HG03175 (cell line): ENCODE measurements at regions not wholly inside any gene's neighbourhood (a gene's known extent, or its start where the extent isn't known, plus 50 kb on each side); places are given as distances from the start of the nearest gene placed in this dataset.
"Not testable (repeated sequence)": the region's sequence is repeated elsewhere in the genome, so short reads cannot be mapped to it uniquely, and the experiment has no call there.

Experiments used
- ATAC-seq: cut with Tn5 transposase; IDR thresholded peaks from one replicate; pipeline ENCODE4 v1.9.1; 2021; ENCODE audit warnings: mild to moderate bottlenecking, moderate library complexity; ENCODE audit not compliant: unreplicated experiment

- no peak for ATAC-seq
Measured at GRCh38 chr7:113030489-113030888, 56.1 kb downstream of the GPR85 start.

- no peak for ATAC-seq
Measured at GRCh38 chr7:113026941-113027340, 59.7 kb downstream of the GPR85 start.

- not testable (repeated sequence) for ATAC-seq
Measured at GRCh38 chr7:113017144-113017857, 69.3 kb downstream of the GPR85 start.

- ATAC-seq, result no peak
Measured at GRCh38 chr7:113015034-113015645, 71.5 kb downstream of the GPR85 start.

- no peak for ATAC-seq
Measured at GRCh38 chr7:113013761-113014449, 72.7 kb downstream of the GPR85 start.

DNA sequence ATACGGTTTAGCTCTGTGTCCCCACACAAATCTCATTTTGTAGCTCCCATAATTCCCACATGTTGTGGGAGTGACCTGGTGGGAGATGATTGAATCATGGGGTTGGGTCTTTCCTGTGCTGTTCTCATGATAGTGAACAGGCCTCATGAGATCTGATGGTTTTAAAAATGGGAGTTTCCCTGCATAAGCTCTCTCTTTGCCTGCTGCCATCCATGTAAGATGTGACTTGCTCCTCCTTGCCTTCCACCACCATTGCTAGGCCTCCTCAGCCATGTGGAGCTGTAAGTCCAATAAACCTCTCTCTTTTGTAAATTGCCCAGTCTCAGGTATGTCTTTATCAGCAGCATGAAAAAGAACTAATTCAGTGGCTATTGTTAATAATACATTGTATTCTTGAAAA lies 73.8 kb downstream of the GPR85 start:
- ATAC-seq, result not testable (repeated sequence)

GRCh38 chr7:113010377-113010776 lies 76.2 kb downstream of the GPR85 start:
- ATAC-seq, result no peak

DNA sequence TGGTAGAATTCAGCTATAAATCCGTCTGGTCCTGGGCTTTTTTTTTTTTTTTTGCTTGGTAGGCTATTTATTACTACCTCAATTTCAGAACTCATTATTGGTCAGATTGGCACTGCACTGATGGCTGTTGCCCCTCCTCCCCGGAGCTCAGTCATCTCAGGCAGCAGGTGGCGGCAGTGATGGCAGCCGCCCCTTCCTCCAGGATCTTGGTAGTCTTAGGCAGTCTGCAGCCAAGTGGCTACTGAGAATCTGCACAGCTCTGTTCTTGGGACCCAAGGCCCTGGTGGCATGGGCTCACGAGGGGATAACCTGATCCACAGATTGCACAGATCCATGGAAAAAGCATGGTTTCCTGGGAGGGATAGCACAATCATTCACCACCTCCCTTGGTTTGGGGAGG lies 77.9 kb downstream of the GPR85 start:
- no peak for ATAC-seq

DNA sequence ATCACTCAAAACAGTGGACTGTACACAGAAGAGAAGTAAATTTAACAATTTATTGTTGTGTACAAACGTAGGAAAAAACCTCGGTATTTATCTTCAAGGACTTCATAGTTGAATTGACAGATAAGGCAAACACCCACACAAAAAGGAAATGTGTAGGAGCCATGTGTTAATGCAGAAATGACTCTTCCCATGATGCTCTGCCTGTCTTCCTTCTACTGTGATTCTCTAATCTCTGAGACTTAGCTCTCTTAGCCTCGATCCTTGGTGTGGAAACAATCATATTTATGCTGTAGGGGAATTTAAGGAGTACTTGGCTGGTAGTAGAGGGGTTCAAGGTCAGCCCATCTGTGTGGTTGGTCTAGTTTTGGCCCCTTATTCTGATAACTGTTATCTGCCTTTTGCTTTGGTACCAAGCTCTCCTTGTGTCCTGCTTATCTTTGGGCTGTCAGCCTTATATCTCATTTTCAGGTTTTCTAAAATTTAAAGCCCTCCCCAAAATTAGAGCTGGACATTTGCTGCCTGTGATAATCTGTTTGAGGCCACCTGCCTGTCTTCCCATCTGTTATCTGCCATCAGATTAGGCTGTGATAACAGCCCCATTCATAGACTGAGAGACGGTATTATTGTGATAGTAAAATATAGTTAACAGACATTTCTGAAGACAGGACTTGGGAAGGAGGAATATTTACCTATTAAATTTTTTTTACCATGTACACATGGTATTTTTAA lies 81.7 kb downstream of the GPR85 start:
- no peak for ATAC-seq

GRCh38 chr7:113000316-113001020 lies 86.2 kb downstream of the GPR85 start:
- peak; percentile 90 for ATAC-seq

DNA sequence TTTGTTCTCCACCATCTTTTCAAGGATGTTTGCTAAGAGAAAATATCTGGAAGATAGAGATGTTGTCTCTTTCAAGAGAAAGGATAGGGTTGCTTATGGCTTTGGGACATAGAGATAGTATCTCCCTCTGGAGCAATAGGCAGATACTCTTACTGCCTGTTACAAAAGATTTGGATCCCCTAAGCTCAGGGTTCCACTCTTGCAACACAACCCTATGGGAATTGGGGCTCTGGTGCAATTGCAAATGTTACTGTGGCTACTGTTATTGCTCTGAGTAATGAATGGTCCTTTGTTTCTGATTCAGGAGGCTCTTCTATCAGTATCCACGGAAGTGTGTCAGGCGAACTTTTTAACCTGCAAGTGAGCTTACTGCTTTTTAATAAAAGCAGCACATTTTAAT lies 88.8 kb downstream of the GPR85 start:
- ATAC-seq, result no peak

DNA sequence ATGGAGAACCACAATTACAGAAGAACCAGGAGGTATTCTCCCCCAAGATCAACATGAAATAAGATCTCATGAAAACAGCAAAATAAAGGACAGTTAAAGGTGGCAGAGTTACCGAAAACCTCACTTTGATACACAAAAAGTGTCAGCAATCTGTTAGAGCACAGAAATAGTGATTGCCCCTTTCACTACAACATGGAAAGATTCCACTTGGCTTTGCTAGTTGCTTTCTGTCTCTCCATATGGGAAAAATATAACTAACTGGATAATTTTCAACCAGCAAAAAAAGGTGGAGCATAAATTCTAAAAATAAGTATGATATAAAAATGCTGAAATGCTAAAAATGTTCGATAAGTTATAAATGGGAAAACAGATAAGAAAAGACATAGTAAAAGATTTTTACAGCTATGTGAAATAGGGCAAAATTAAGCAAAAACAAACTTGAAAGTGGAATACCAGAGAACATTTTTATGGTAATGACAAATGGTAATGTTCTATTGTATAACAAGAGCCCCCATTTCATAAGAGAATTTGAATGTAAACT lies 90.2 kb downstream of the GPR85 start:
- ATAC-seq, result no peak

DNA sequence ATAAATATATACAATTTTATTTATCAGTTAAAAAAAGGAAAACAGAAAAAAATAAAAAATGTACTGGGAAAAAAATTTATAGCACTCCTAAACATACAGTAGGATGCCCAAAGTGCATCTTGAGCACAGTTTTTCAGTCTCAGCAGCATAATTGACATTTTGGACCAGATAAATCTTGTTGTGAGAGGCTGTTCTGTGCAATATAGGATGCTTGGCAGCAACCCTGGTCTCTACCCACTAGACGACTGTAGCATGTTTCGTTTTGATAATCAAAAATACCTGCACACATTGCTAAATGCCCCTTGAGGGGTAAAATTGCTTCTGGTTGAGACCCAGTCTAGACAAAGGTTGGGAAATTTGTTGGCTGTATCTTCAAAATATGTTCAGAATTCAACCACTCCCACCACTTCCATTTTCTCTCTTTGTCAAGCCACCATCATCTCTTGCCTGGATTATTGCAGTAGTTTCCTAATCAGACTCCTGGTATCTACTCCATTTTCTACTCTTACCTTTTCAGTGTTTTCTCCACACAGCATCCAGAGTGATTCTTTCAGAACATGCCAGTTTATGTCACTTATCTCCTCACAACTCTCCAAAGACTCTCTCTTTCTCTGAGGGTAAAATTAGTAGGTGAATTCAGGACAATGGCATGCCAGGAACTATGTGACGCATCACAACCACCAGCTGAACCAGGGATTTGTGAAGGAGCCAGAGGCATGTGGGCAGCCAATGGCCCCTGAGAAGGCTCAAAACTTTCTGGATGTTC lies 91.4 kb downstream of the GPR85 start:
- no peak for ATAC-seq

GRCh38 chr7:112994656-112995055 lies 92.0 kb downstream of the GPR85 start:
- no peak for ATAC-seq

DNA sequence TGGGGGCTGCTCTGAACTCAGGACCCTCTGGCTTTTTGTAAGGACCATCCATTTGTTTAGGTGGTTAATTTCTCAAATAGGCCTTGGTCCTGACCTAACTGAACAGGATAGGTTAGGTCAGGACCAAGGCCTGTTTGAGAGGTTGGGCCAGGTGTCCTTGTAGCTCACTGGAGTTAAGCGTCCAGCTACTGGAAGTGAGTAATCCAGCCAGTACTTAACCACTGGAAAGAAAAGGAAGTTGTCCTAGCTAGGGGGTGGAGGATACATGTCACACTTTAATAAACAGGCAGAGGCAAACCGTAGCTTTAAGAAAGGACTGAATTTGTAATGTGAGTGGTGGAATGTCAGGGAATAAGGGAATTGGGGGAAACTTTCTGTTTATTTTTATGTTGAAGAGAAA lies 96.0 kb downstream of the GPR85 start:
- no peak for ATAC-seq

DNA sequence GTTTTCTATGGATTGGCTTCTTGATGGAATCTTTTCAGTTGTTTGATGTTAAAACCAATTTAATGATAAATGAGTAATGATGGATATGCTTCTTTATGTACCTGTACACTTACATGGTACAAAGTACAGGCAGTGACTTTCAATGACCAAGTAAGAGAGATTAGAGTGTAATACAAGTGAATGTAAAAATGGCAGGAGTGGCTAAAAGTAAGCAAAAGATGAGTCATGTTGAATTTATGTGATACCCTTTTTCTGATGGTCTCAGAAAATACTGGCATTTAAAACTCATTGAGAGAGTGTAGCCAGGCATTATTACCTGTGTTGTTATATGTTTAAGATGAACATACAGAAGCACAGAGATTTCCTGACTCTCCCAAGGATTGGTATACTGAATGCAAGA lies 97.1 kb downstream of the GPR85 start:
- no peak for ATAC-seq

DNA sequence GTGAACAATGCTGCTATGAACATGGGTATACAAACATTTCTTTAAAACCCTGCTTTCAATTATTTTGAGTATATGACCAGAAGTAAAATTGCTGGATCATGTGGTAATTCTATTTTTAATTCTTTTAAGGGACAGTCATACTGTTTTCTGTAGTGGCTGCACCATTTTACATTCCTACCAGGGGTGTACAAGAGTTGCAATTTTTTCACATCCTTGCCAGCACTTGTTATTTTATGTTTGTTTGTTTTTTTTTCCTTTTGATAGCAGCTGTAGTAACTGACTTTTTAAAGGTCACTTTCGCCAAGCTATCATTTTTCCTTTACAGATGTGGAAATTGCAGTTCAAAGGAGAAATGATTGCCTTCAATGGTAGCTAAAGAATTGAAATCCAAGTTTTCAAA lies 99.5 kb downstream of the GPR85 start:
- ATAC-seq, result no peak

GRCh38 chr7:112986256-112987031 lies 100.2 kb downstream of the GPR85 start:
- ATAC-seq, result no peak

DNA sequence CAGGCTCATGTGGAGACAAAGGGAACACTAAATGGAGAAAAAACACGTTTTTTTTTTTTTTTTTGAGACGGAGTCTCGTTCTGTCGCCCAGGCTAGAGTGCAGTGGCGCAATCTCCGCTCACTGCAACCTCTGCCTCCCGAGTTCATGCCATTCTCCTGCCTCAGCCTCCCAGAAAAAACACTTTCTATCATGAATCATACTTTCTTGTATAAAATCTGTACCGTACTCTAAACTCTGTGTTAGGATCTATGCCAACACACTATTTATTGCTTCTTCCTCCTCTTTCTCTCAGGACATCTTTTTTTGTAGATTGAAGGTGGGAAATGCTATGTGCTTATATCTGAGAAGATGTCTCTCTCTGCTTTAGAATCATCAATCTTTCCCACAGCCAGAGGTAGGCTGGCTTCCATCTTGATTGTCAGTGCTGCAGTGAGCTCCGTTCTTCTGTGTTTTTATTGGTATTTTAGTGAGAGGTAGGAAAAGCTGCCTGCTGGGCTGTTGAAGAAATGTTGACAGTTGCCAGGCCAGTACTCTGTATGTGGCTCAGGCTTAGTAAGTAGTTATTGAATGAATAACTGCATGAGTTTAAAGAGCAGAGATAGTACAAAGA lies 101.1 kb downstream of the GPR85 start:
- no peak for ATAC-seq
